SHP77 (cell line): ENCODE measurements at regions not wholly inside any gene's neighbourhood (a gene's known extent, or its start where the extent isn't known, plus 50 kb on each side); places are given as distances from the start of the nearest gene placed in this dataset.

ENCODE experiments used
- DNase-seq, 2 experiments: peaks; one replicate each; lab custom pipeline; 2025; lab: John Stamatoyannopoulos, UW

DNA sequence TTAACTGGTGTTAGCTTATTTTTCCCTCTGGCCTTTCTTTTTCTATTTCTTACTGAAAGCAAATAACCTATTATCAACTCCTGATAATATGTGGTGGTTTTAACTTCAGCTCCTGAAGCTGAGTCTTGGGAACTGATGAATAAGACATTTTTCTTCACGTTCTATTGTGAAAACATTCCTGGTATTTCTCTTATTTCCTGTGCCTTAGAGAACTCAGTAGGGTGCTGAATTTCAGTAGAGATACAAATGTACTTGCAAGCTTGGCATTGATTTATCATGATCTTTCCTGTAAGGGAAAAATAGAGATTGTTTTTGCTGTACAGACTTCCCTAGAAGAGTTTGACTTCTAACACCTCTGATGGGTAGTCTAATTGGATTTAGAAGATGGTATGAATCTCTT is 52.8 kb upstream of the DCC start:
- no peak for DNase-seq

DNA sequence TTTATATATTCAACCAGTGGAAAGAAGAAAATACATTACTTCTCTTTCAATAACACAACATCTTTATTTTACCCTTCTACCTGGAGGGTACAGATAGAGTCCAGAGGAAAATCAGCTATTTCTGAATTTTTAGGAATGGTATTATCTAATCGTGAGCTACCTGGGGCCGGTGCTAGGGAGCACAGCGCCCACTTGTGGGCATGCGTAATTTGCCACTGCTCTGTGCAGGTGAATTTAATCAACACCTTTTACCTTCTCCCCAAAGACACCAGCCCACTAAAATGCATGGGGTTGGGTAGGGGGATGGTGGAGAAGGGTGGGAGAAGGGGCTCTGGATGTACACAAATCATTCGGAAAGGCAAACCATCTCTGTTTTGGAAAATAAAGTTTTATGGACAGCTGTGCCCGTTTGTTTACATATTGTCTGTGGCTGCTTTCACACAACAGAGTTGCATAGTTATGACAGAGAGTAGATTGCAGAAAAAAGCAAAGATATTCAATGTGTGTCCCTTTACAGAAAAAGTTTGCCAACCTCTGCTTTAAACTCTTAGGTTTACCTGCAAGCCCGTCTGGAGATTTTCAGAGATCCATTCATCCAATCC is 51.5 kb upstream of the DCC start:
- DNase-seq = no peak

DNA sequence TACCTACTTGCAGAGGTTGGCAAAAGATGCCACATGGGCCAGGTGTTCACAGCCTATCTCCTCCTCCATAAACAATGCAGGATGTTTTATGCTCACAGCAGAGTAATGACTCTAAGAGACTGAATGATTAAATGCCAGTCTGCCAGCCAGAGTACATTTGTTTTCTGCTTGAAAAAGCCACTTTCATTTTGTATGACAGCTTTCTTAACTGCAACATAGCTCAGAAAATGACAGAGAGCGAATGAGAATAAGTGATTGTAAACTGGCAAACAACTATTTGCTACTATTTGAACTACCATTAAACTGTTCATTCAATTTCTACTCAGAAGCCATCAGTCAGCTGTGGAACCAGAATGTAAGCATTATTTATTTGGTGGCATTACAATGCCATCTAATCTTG is 50.6 kb upstream of the DCC start:
- DNase-seq = no peak
